OCI-LY1 (cell line): ENCODE measurements at regions not wholly inside any gene's neighbourhood (a gene's known extent, or its start where the extent isn't known, plus 50 kb on each side); places are given as distances from the start of the nearest gene placed in this dataset.

Experiments used
- CTCF ChIP-seq: fragments of 200-600 bp; sonication (generic), shearing (Covaris generic); IDR thresholded peaks from 2 replicates; pipeline ENCODE4 v1.5.1; 2017; ENCODE audit warnings: mild to moderate bottlenecking, antibody characterized with exemption, low read length, moderate library complexity, mixed read lengths
- EZH2 ChIP-seq: fragments of 200-600 bp; sonication (generic), shearing (Covaris generic); IDR thresholded peaks from 2 replicates; pipeline ENCODE4 v1.8.0; 2017; ENCODE audit warnings: borderline replicate concordance, mixed run types, mild to moderate bottlenecking, antibody characterized with exemption, low read length, moderate library complexity, mixed read lengths

DNA sequence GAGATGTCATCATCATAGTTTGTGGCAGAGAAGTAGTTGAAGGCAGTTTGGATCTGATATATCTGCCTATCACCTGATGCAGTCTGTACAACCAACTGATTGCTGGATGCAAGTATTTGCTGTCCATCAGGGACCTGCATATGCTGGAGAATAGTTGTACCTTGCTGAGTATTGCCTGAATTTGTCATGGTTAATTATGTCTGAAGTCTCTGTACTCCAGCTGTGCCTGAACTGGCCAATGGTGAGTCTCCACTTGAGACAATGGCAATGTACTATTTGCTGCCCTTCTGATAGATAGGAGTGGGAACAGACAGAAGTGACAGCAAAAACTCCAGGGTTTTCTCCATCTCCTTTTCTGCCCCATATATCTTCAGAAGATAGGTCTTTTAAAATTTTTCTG is 531.5 kb downstream of the EPHA7 start:
- TF ChIP-seq CTCF (no peak), EZH2 (no peak)
